ENCODE measurements at regions not wholly inside any gene's neighbourhood (a gene's known extent, or its start where the extent isn't known, plus 50 kb on each side); places are given as distances from the start of the nearest gene placed in this dataset.

DNA sequence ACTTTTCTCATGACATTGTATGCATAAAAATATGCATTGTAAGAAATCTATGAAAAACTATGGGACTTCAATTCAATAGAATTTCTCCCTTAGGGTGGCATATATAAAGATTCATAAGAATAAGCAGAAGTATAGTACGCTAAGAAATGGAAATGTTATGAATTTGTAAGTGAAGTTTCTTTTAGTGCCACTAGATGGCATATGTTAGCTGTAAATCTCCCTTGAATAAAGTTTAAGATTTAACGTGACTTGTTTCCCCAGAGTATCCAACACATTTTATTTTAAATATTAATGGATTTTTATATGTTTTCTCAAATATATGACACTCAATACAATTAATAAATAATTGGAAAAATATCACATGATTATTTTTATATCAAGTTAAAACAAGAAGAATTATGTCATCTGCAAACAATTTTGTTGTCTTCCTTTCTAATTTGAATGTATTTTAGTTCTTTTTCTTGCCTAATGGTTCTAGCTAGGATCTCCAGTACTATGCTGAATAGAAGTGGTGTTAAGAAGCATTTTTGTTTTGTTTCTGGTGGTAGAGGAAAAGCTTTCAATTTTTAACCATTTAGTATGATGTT is 287.2 kb downstream of the HGF start:
- ChIA-PET CTCF (ENCODE audit: low intra/inter-chr PET ratio, low total read pairs) (interaction anchor here (1.4 to 1.5 kb wide), 2 partner anchors 474 to 535 kb away, joined by 7 to 10 read pairs; no protein-coding TSS in a partner anchor), POLR2A (no interaction called here)
- Histone ChIP-seq H3K4me3 (replicated peaks in 1 of 3; ENCODE audit: insufficient read depth in 1 of 3, low read depth in 2 of 3, low read length in 3 of 3) (no peak overlapping the region), H3K9ac (ENCODE audit: insufficient read depth, low read depth, low read length) (no peak overlapping the region), H3K79me2 (ENCODE audit: insufficient read depth, low read length) (no peaks in the 10 kb centered on the region), H3K27ac (ENCODE audit: extremely low read length, insufficient read depth, low read length) (no peak overlapping the region), H3K4me2 (ENCODE audit: low read depth, low read length) (no peak overlapping the region), H4K20me1 (ENCODE audit: insufficient read depth, low read length) (no peaks in the 10 kb centered on the region), H3K27me3 (ENCODE audit: control insufficient read depth in 1 of 2, insufficient read depth in 2 of 2, low read length in 2 of 2) (no peaks in the 10 kb centered on the region), H3K4me1 (ENCODE audit: insufficient read depth, low read length) (peaks cover 14% of the 10 kb centered on the region), H2AFZ (ENCODE audit: low read length) (no peak overlapping the region), H3K9me3 (ENCODE audit: low read length) (no peaks in the 10 kb centered on the region), H3K36me3 (replicated peaks in 1 of 2; ENCODE audit: control insufficient read depth in 1 of 2, insufficient read depth in 2 of 2, low read length in 2 of 2) (no peaks in the 10 kb centered on the region)
- WGBS (ENCODE audit: low lambda C conversion rate) = 8% methylated on average over 2 of the region's 2 CpGs
- intact Hi-C loops (cut with micrococcal nuclease; ENCODE audit: unreplicated experiment) (loop anchor here (1.0 to 5.0 kb wide), 3 partner anchors 475 to 1090 kb away; no protein-coding TSS in a partner anchor), in situ Hi-C loops (cut with HindIII; ENCODE audit: extremely low pct_ligation_motif_present, low pct_unique_long_range_greater_than_20kb) (loop anchor here (25.0 kb wide), 2 partner anchors 1080 to 1255 kb away; no protein-coding TSS in a partner anchor)
- TF ChIP-seq, protein P1, sequence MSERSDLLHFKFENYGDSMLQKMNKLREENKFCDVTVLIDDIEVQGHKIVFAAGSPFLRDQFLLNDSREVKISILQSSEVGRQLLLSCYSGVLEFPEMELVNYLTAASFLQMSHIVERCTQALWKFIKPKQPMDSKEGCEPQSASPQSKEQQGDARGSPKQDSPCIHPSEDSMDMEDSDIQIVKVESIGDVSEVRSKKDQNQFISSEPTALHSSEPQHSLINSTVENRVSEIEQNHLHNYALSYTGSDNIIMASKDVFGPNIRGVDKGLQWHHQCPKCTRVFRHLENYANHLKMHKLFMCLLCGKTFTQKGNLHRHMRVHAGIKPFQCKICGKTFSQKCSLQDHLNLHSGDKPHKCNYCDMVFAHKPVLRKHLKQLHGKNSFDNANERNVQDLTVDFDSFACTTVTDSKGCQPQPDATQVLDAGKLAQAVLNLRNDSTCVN (CRISPR knock-in tag; IDR thresholded peaks at IDR 0.05; ENCODE audit: borderline replicate concordance) = no peak
- TF ChIP-seq NFKBIZ (CRISPR knock-in tag; IDR thresholded peaks at IDR 0.05) (no peak), ZGPAT (CRISPR knock-in tag; IDR thresholded peaks at IDR 0.05) (no peak), ZNF430 (CRISPR knock-in tag; IDR thresholded peaks at IDR 0.05) (no peak), ZNF879 (CRISPR knock-in tag; IDR thresholded peaks at IDR 0.05) (no peak), MXI1 (IDR thresholded peaks at IDR 0.05; ENCODE audit: borderline replicate concordance, low read depth, low read length) (no peak), CTCF (CRISPR knock-in tag; IDR thresholded peaks at IDR 0.05) (peak; percentile 47), POLR2A (IDR thresholded peaks at IDR 0.05; ENCODE audit: insufficient read depth in 1 of 2, low read depth in 2 of 2, low read length in 2 of 2) (no peak), STAG1 (CRISPR knock-in tag; IDR thresholded peaks at IDR 0.05) (peak; percentile 43), MIXL1 (CRISPR knock-in tag; IDR thresholded peaks at IDR 0.05) (no peak), YEATS2 (CRISPR knock-in tag; IDR thresholded peaks at IDR 0.05; ENCODE audit: borderline replicate concordance) (no peak)
- BruUV-seq (replicated peaks) = no TSS peak
- no peak for ATAC-seq
- DNase-seq (ENCODE audit: low spot score) = peak; percentile 4
- no peak for FAIRE-seq

Measured in HepG2 (cell line).